Neural crest cell (in vitro differentiated cells): ENCODE measurements at regions not wholly inside any gene's neighbourhood (a gene's known extent, or its start where the extent isn't known, plus 50 kb on each side); places are given as distances from the start of the nearest gene placed in this dataset.

Source experiments
- DNase-seq: peaks from one replicate; pipeline ENCODE4 v3.0.0; 2021; ENCODE audit warnings: low read depth, mixed read lengths, low spot score
- H3K27ac Mint-ChIP-seq: one replicate; pipeline ENCODE4 v1.8.0; 2021; ENCODE audit warnings: mild to moderate bottlenecking, mixed read lengths; ENCODE audit not compliant: unreplicated experiment
- H3K27me3 Mint-ChIP-seq: 2 replicates; pipeline ENCODE4 v1.8.0; 2021; ENCODE audit warnings: low read depth, mild to moderate bottlenecking, mixed read lengths
- H3K36me3 Mint-ChIP-seq: 2 replicates; pipeline ENCODE4 v1.8.0; 2021; ENCODE audit warnings: low read depth, mild to moderate bottlenecking, mixed read lengths
- H3K4me1 Mint-ChIP-seq: 2 replicates; pipeline ENCODE4 v1.8.0; 2021; ENCODE audit warnings: mixed read lengths
- H3K4me3 Mint-ChIP-seq: one replicate; pipeline ENCODE4 v1.8.0; 2021; ENCODE audit warnings: mild to moderate bottlenecking, mixed read lengths
- H3K9me3 Mint-ChIP-seq: 2 replicates; pipeline ENCODE4 v1.8.0; 2021; ENCODE audit warnings: mixed read lengths
- TF ChIP-seq, protein P1 (sequence below): fragments of 200-600 bp; sonication (generic); conservative IDR thresholded peaks from 2 replicates; pipeline ENCODE4 v1.5.0; 2021; ENCODE audit warnings: antibody characterized with exemption, mild to moderate bottlenecking

DNA sequence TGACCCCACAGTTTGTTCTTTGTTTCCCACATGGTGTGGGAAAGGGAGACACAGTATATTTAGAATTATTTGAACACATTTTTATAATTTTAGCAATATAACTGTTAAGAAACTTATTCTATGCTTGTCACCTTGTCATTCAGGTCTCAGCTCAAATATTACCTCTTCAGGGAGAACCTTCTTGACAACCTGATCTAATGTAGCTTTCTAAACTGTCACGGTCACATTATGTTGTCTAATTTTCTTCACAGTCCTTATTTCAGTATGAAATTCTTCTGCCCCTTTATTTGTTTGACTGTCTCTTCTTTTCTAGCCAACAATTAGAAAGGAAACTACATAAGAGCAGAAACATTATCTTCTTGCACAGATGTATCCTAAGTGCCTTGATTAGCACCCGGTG is 304.3 kb upstream of the PARD3B start:
- no peak for DNase-seq
- TF ChIP-seq, protein P1, sequence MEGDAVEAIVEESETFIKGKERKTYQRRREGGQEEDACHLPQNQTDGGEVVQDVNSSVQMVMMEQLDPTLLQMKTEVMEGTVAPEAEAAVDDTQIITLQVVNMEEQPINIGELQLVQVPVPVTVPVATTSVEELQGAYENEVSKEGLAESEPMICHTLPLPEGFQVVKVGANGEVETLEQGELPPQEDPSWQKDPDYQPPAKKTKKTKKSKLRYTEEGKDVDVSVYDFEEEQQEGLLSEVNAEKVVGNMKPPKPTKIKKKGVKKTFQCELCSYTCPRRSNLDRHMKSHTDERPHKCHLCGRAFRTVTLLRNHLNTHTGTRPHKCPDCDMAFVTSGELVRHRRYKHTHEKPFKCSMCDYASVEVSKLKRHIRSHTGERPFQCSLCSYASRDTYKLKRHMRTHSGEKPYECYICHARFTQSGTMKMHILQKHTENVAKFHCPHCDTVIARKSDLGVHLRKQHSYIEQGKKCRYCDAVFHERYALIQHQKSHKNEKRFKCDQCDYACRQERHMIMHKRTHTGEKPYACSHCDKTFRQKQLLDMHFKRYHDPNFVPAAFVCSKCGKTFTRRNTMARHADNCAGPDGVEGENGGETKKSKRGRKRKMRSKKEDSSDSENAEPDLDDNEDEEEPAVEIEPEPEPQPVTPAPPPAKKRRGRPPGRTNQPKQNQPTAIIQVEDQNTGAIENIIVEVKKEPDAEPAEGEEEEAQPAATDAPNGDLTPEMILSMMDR: no peak
- Mint-ChIP-seq H3K9me3 (peaks cover 6% of the 10 kb centered on the region), H3K4me1 (no peaks in the 10 kb centered on the region), H3K4me3 (no peak overlapping the region), H3K36me3 (no peaks in the 10 kb centered on the region), H3K27me3 (no peaks in the 10 kb centered on the region), H3K27ac (no peak overlapping the region)

DNA sequence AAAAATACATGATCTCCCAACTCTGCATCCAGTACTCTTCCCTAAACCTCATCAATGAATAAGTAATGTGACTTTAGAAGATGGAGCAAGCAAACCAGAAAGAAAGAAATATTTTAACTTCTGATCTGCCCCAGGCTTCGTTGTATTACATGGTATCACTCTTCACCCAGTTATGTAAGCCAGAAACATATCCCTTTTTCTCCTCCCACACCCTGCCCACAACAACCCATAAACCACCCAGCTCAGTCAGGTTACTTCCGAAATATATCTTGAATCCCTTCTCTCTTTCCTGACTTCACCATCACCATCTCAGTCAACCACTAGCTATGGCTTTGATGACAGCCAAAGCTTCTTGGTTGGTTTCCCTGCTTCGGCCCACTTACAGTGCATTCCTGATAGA is 295.8 kb upstream of the PARD3B start:
- no peak for DNase-seq
- Mint-ChIP-seq H3K27ac (no peak overlapping the region), H3K27me3 (no peaks in the 10 kb centered on the region), H3K4me3 (no peak overlapping the region), H3K36me3 (no peaks in the 10 kb centered on the region), H3K9me3 (no peaks in the 10 kb centered on the region), H3K4me1 (peaks cover 14% of the 10 kb centered on the region)
- TF ChIP-seq, protein P1: no peak

DNA sequence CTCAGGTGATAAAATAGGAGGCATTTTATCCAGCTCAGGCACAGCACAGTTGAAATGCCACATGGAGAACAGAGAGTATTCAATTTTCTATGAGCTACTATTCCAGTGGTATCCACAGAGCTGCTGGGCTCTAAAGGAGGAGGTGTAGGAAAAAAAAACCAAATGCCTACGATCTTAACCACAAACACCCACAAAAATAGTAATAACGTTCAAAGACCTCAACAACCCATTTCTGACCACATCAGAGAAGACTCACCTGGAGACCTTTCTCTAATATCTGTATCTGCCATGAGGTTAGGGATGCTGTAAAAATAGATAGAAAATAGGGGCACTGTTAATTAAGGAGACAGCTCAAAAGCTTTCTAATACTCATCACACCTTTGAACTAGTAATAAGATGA is 294.6 kb upstream of the PARD3B start:
- Mint-ChIP-seq H3K4me1 (peaks cover 25% of the 10 kb centered on the region), H3K27ac (no peak overlapping the region), H3K27me3 (no peaks in the 10 kb centered on the region), H3K9me3 (no peaks in the 10 kb centered on the region), H3K36me3 (no peaks in the 10 kb centered on the region), H3K4me3 (no peak overlapping the region)
- no peak for DNase-seq
- TF ChIP-seq, protein P1: no peak

DNA sequence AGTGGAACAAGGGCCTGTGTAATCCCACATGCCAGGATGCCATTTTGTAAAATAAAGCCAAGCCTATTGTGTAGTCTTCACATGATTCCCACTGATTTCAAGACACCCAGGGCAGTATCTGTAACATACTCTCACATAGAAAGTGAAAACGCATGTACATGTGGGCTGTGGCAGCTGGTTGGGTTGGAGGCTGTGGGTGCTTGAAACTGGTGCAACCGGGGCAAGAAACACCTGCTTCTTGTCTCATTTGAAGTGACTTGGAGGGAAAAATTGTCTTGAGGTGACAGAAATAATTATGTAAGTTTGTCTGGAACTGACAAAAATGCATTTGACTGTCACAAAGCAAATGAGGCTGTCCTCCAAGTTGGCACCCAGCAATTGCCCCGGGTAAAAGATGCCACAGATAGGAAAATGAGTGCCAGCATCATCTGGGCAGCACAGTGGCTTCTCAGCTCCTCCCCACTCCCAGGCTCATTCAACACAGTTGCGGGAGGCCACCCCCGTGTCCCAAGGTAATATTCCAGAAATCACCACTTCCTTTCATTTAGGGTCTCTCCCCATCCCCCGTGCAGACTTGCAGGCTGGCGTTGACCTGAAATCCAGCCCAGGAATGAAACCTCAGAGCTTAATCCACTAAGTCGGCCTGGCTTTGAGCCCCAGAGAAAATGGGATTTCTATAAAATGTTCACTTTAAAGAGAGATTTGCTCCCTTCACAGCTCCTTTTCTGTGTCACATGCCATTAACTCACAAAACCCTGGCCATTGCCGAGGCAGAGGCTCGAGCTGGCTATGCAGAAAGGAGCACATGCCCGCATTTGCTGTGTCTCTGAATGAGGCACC is 293.9 kb upstream of the PARD3B start:
- H3K4me3 Mint-ChIP-seq: no peak overlapping the region
- H3K27me3 Mint-ChIP-seq: no peaks in the 10 kb centered on the region
- no peak overlapping the region for H3K27ac Mint-ChIP-seq
- H3K9me3 Mint-ChIP-seq: no peaks in the 10 kb centered on the region
- no peaks in the 10 kb centered on the region for H3K36me3 Mint-ChIP-seq
- H3K4me1 Mint-ChIP-seq: peaks cover 31% of the 10 kb centered on the region
- no peak for DNase-seq
- TF ChIP-seq, protein P1: no peak

DNA sequence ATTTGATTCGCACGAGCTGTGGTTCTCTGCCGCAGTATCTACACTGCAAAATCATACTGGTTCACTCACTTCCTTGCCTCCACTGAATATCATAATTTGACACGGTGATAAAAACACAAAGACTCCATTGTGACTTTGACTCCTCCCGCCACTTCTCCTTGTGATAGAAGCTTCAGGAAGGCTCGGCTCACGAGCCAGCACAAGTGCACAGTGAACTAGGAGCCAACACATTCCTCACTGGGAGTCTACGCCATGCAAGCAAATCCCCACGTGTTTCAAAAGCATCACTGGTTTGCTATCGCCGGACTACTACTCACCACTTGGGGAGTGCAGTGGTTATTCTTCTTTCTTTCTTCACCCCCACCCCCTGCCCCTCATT is 293.3 kb upstream of the PARD3B start:
- Mint-ChIP-seq H3K4me1 (peaks cover 34% of the 10 kb centered on the region), H3K27me3 (no peaks in the 10 kb centered on the region), H3K9me3 (no peaks in the 10 kb centered on the region), H3K4me3 (no peak overlapping the region), H3K27ac (no peak overlapping the region), H3K36me3 (no peaks in the 10 kb centered on the region)
- TF ChIP-seq, protein P1: no peak
- no peak for DNase-seq
